HG03139 (cell line): ENCODE measurements at regions not wholly inside any gene's neighbourhood (a gene's known extent, or its start where the extent isn't known, plus 50 kb on each side); places are given as distances from the start of the nearest gene placed in this dataset.
"Not testable (repeated sequence)": the region's sequence is repeated elsewhere in the genome, so short reads cannot be mapped to it uniquely, and the experiment has no call there.

Experiments
- ATAC-seq: cut with Tn5 transposase; IDR thresholded peaks from one replicate; pipeline ENCODE4 v1.9.1; 2021; ENCODE audit not compliant: unreplicated experiment

DNA sequence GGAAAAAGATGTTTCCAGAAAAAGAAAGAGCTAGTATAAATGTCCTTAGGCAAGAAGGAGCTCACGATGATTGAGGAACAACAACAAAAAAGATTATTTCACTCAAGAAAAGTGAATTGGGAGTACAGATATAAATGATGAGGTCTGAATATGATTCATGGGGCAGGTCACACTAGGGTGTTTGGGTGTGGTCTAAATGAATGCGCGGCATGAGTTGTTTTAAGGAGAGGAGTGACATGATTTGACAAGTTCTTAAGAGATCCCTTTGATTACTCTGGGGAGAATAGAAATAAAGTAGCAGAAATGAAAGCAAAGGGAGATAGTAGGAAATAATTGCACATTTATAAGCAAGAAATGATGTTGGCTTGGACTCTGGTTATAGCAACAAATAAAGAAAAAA, 59.3 kb downstream of the NUTM2D start:
- not testable (repeated sequence) for ATAC-seq

DNA sequence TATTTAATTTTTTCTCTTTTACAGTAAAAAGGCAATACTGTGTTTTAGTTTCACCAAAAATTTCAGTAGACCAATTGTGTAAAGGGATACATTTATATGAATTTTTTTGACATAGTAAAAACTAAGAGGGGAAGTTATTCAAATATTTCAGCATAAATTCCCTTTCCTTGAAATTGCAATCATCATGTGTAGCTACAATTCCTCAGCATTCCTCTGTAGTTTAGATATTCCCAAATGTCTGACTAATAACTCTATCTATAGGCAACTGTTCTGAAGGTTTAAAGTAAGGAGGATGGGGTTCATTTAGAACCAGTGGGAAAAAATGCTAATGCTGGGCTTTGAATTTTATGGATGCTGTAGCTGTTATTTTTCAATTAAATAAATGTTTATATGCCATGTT, 65.1 kb downstream of the NUTM2D start:
- not testable (repeated sequence) for ATAC-seq

DNA sequence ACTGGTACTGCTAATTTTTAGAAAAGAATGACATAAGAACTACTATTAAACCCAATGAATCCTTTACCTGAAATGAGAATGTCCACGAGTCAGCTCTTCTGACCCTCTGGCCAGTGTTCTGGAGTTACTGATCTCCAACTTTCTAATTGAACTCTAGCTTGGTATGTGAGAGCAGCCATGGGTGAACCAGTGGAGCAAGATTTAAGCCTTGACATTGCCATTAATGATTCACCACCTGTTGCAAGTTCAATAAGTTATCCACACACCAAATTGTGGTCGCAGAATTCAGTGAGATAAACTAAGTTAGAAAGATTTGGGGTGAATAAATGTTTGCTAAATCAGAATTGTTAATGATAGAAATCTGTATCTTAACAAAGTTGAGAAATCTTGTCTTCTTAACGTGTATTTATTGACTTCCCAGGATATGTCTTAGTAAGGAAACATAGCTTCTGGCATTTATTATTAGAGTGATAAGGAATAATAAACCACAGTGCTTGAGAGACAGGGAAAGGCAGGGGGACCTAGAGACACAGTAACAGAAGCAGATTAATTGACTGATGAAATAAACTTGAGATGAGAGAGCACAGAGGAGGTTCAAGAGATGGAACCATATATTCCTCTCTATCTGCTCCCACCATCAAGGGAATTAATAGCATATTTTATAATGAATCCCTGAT, 67.3 kb downstream of the NUTM2D start:
- not testable (repeated sequence) for ATAC-seq

DNA sequence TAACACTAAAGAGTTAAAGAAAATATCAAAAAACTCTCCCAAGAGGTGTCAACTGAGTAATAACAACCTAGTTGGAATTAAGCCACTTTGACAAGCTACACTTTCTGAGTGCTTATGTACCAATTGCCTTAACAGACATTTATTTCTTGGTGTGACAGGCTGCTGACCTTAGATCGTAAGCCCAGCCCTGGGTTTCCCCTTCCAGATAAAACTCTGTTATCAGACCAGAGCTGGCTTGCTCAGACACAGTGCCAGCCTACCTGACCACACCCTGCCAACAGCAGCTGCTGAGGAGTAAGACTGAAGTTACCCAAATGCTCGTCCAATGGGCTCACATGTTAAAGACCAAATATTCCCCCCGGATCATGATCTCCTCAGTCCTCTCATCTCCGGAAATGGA, 70.9 kb upstream of the MINPP1 start:
- not testable (repeated sequence) for ATAC-seq

DNA sequence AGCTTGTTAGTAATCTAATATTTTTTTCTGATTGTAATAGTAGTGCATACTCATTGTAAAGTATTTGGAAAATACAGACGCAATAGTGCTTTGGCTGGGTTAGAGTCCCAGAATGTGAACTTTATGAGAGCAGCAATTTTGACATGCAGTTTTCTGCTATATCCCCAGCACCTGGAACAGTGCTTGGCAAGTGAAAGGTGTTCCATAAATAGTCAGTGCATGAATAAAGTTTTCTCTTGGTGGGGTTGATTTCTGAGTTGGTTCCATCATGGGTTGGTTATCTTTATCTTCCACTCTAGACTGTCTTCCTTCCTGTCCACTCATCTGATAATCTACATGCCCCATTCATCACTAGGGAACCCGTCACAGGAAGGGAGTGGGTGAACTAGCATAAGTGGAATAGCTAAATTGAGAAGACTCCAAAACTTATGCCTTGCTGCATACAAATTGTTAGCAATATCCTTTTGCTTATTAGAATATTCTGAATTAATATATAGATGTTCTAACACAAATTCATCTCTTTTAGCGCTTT, 69.3 kb upstream of the MINPP1 start:
- not testable (repeated sequence) for ATAC-seq

DNA sequence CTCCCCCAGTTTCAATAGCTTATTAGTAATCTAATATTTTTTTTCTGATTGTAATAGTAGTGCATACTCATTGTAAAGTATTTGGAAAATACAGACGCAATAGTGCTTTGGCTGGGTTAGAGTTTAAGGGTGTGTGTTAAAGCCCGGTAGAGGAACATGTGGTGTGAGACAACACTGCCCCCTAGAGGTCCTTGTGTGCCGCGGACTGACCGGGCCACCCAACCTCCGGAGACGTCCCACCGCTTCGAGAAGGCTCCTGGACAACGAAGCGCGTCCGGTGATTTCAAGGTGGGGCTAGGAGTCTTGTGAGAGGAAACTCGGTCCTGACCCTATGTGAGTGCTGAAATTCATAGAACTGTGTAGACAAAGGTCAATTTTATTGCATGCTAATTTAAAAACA, 68.6 kb upstream of the MINPP1 start:
- ATAC-seq = peak; percentile 88

DNA sequence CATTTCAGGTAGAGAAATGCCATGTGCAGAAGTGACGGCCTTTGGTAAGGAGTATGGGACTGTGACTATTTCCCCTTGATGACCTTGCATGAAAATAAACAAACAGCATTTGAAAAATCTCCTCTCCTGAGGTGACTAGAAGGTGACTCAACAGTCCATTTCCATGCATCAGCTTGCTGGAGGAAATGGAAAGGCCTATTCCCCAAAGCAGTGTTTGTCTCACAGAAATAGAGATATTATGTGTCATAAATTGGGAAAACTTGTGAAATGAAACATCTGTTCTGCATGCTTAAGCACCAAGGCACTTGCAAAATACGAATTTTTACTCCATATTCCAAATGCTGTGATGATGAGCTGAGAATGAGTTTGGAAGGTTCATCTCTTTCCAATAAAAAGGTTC, 67.2 kb upstream of the MINPP1 start:
- ATAC-seq = not testable (repeated sequence)
